HepG2 (cell line): ENCODE measurements at regions not wholly inside any gene's neighbourhood (a gene's known extent, or its start where the extent isn't known, plus 50 kb on each side); places are given as distances from the start of the nearest gene placed in this dataset.

ENCODE experiments used
- ATAC-seq: fragments of 200-7000 bp; cut with Tn5 transposase; 3 replicates; pipeline ENCODE4 v1.9.1; 2020; ENCODE audit warnings: mild to moderate bottlenecking, moderate library complexity
- BruUV-seq: library from RNA; stranded (reverse); fragments of 400-500 nt; replicated peaks from 2 replicates; lab custom pipeline; 2021; lab: Mats Ljungman, UMichigan
- CTCF ChIA-PET: fragments of 300-600 bp; formaldehyde crosslinking; extraction: SDS; loops from one replicate; lab custom pipeline; 2021; ENCODE audit warnings: low total read pairs, inconsistent platforms, low intra/inter-chr PET ratio; lab: Yijun Ruan, JAX
- POLR2A ChIA-PET: fragments of 350-600 bp; sonication (Branson Sonifier 250); formaldehyde crosslinking; loops from one replicate; lab custom pipeline; 2020; ENCODE audit warnings: antibody characterized with exemption, inconsistent platforms; lab: Yijun Ruan, JAX
- DNase-seq: peaks from one replicate; pipeline ENCODE4 v3.0.0-alpha.2; 2015; ENCODE audit warnings: low spot score
- FAIRE-seq: peaks from 3 replicates; lab custom pipeline; 2011; peaks lifted over from hg19 to GRCh38; lab: Jason Lieb, UNC
- H2AFZ ChIP-seq: one replicate; pipeline ENCODE4 v1.6.1; 2011; ENCODE audit warnings: low read length, inconsistent platforms
- H3K27ac ChIP-seq: fragments of 300-600 bp; 3 replicates; pipeline ENCODE4 v1.8.0; 2011; ENCODE audit warnings: mixed run types, mild to moderate bottlenecking, mixed read lengths, low read length, inconsistent platforms; ENCODE audit not compliant: insufficient read depth; ENCODE audit errors: extremely low read length
- H3K27me3 ChIP-seq, 2 experiments: fragments of 200-600 bp in 1 of 2; 2 replicates in 1 of 2; 3 replicates in 1 of 2; pipeline versions ENCODE4 v1.6.0 to v1.8.0; 2011; ENCODE audit warnings: low read length in 2 of 2, mild to moderate bottlenecking in 2 of 2, moderate library complexity in 2 of 2, inconsistent platforms in 1 of 2; ENCODE audit not compliant: insufficient read depth in 2 of 2, control insufficient read depth in 1 of 2
- H3K36me3 ChIP-seq, 2 experiments: fragments of 200-600 bp in 1 of 2; replicated peaks in 1 of 2; 2 replicates in 1 of 2; 3 replicates in 1 of 2; pipeline versions ENCODE4 v1.5.1 to v1.8.0; 2011; ENCODE audit warnings: low read length in 2 of 2, inconsistent platforms in 1 of 2; ENCODE audit not compliant: insufficient read depth in 2 of 2, control insufficient read depth in 1 of 2
- H3K4me1 ChIP-seq: 2 replicates; pipeline ENCODE4 v1.5.1; 2012; ENCODE audit warnings: low read length, inconsistent platforms; ENCODE audit not compliant: insufficient read depth
- H3K4me2 ChIP-seq: 2 replicates; pipeline ENCODE4 v1.6.0; 2011; ENCODE audit warnings: low read depth, low read length, inconsistent platforms
- H3K4me3 ChIP-seq, 3 experiments: fragments of 200-600 bp in 1 of 3; sonication (generic), shearing (Covaris generic) in 1 of 3; replicated peaks in 1 of 3; 2 replicates each; pipeline ENCODE4 v1.5.1; 2011 to 2016; ENCODE audit warnings: low read length in 3 of 3, inconsistent platforms in 2 of 3, low read depth in 2 of 3, mild to moderate bottlenecking in 2 of 3, control low read depth in 1 of 3, mixed read lengths in 1 of 3; ENCODE audit not compliant: insufficient read depth in 1 of 3
- H3K79me2 ChIP-seq: one replicate; pipeline ENCODE4 v1.6.1; 2011; ENCODE audit warnings: low read length, inconsistent platforms; ENCODE audit not compliant: insufficient read depth
- H3K9ac ChIP-seq: 2 replicates; pipeline ENCODE4 v1.6.0; 2011; ENCODE audit warnings: mild to moderate bottlenecking, low read depth, low read length, inconsistent platforms; ENCODE audit not compliant: insufficient read depth
- H3K9me3 ChIP-seq: 2 replicates; pipeline ENCODE4 v1.5.1; 2012; ENCODE audit warnings: mild to moderate bottlenecking, low read length
- H4K20me1 ChIP-seq: 2 replicates; pipeline ENCODE4 v1.6.0; 2011; ENCODE audit warnings: inconsistent platforms, mild to moderate bottlenecking, low read length, moderate library complexity; ENCODE audit not compliant: insufficient read depth
- AGO2 ChIP-seq: fragments of 200-400 bp; formaldehyde crosslinking; optimal IDR thresholded peaks from 2 replicates; pipeline ENCODE3; 2017; ENCODE audit warnings: mild to moderate bottlenecking, low read depth, low read length, moderate library complexity
- DNMT1 ChIP-seq: sonication (generic); formaldehyde crosslinking; IDR thresholded peaks from 2 replicates; pipeline ENCODE4 v1.5.1; 2020; ENCODE audit warnings: mild to moderate bottlenecking, missing genetic modification reagents
- FOXJ3 ChIP-seq: sonication (generic); formaldehyde crosslinking; IDR thresholded peaks from 2 replicates; pipeline ENCODE4 v1.4.0; 2020; ENCODE audit warnings: missing genetic modification reagents, mild to moderate bottlenecking, borderline replicate concordance
- GTF2F1 ChIP-seq: fragments of 150-350 bp; IDR thresholded peaks from 2 replicates; pipeline ENCODE4 v1.6.1; 2014; ENCODE audit warnings: low read length
- SNRNP70 ChIP-seq: fragments of 200-400 bp; formaldehyde crosslinking; IDR thresholded peaks from 2 replicates; pipeline ENCODE4 v1.6.1; 2017; ENCODE audit warnings: mild to moderate bottlenecking, low read depth, low read length, moderate library complexity
- SP4 ChIP-seq: sonication (generic); formaldehyde crosslinking; IDR thresholded peaks from 2 replicates; pipeline ENCODE4 v1.8.1; 2023; ENCODE audit warnings: mild to moderate bottlenecking, missing genetic modification reagents
- TAF15 ChIP-seq: fragments of 200-400 bp; formaldehyde crosslinking; IDR thresholded peaks from one replicate; pipeline ENCODE4 v1.6.1; 2018; ENCODE audit warnings: mild to moderate bottlenecking, low read depth, low read length; ENCODE audit not compliant: poor library complexity, severe bottlenecking
- TMF1 ChIP-seq: sonication (generic); formaldehyde crosslinking; IDR thresholded peaks from 2 replicates; pipeline ENCODE4 v1.8.1; 2022; ENCODE audit warnings: low read depth, missing genetic modification reagents
- TP53 ChIP-seq: sonication (generic); formaldehyde crosslinking; conservative IDR thresholded peaks from 2 replicates; pipeline ENCODE4 v1.4.0; 2020; ENCODE audit warnings: missing genetic modification reagents
- ZKSCAN8 ChIP-seq: IDR thresholded peaks from 2 replicates; pipeline ENCODE4 v1.6.1; 2016; ENCODE audit warnings: borderline replicate concordance, missing genetic modification reagents, missing compliant biosample characterization
- ZNF17 ChIP-seq: sonication (generic); formaldehyde crosslinking; IDR thresholded peaks from 2 replicates; pipeline ENCODE4 v1.5.0; 2020; ENCODE audit warnings: mild to moderate bottlenecking, missing genetic modification reagents
- ZNF256 ChIP-seq: sonication (generic); formaldehyde crosslinking; conservative IDR thresholded peaks from 2 replicates; pipeline ENCODE4 v1.4.0; 2020; ENCODE audit warnings: missing genetic modification reagents
- ZNF329 ChIP-seq: sonication (generic); formaldehyde crosslinking; IDR thresholded peaks from 2 replicates; pipeline ENCODE4 v1.9.0; 2021; ENCODE audit warnings: low read depth, mild to moderate bottlenecking, missing genetic modification reagents
- ZNF484 ChIP-seq: sonication (generic); formaldehyde crosslinking; IDR thresholded peaks from 2 replicates; pipeline ENCODE4 v1.5.1; 2020; ENCODE audit warnings: mild to moderate bottlenecking, low read depth, missing genetic modification reagents, borderline replicate concordance
- WGBS: methylation state at CpG from one replicate; pipeline ENCODE4 v1.1.6; 2017; ENCODE audit warnings: low lambda C conversion rate; 5-methylcytosine and 5-hydroxymethylcytosine counted together
- in situ Hi-C: cut with HindIII; loops from 2 replicates; pipeline ENCODE4 v1.10.0; 2017; ENCODE audit warnings: low pct_unique_long_range_greater_than_20kb; ENCODE audit not compliant: extremely low pct_ligation_motif_present
- intact Hi-C: fragments of 100-400 bp; cut with micrococcal nuclease; formaldehyde crosslinking; loops from one replicate; pipeline ENCODE4 v1.10.0; 2022; ENCODE audit not compliant: unreplicated experiment

DNA sequence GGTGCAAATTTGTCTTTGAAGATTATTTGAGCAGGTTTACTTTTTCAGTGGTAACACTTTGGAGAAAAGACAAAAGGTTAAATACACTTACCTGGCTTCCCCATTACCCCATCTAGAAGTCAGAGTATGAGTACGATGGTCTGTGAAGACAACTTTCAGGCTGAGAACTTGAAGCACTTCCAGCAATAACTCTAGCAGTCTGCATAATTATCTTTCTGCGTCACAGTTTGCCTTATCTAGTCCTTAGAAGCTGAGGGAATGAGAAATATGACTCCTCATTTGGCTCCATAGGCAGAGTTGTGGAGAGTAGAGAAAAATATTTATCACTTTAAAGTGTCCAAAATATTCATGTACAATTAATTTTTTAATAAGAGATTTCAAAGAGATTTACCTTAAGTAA is 323.4 kb upstream of the CAMK1G start:
- DNase-seq (no peak), FAIRE-seq (no peak), ATAC-seq (no peak)
- Histone ChIP-seq H3K4me2 (no peak overlapping the region), H3K36me3 (no peaks in the 10 kb centered on the region), H3K4me1 (no peaks in the 10 kb centered on the region), H3K9me3 (peaks cover 25% of the 10 kb centered on the region), H2AFZ (no peak overlapping the region), H3K4me3 (no peak overlapping the region), H3K79me2 (no peaks in the 10 kb centered on the region), H3K27me3 (no peaks in the 10 kb centered on the region), H3K27ac (no peak overlapping the region), H3K9ac (no peak overlapping the region), H4K20me1 (no peaks in the 10 kb centered on the region)
- CTCF ChIA-PET: no interaction called here
- no peak for TF ChIP-seq TMF1 (CRISPR knock-in tag)
- 3% methylated on average over 2 of the region's 2 CpGs for WGBS
- intact Hi-C loops: no loop called here
- POLR2A ChIA-PET: no interaction called here
- in situ Hi-C loops: no loop called here
- BruUV-seq: no TSS peak

DNA sequence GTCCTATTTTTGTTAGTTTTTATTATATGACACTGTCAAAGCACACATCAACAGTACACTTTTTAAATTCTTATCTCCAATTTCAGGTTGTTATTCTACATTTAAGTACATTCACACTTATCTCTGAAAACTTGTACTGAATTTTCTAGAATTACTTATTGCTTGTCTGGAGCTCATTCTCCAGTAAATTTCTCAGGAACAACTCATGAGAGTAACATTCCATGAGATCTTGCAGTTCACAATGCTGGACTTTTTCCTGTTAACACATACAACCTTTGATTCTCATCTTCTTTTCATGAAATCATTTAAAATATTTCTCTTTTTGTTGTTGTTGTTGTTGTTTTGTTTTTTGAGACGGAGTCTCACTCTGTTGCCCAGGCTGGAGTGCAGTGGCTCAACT is 320.9 kb upstream of the CAMK1G start:
- Histone ChIP-seq H4K20me1 (no peaks in the 10 kb centered on the region), H3K27ac (no peak overlapping the region), H3K4me3 (no peak overlapping the region), H3K79me2 (no peaks in the 10 kb centered on the region), H3K9me3 (peaks cover 24% of the 10 kb centered on the region), H3K9ac (no peak overlapping the region), H2AFZ (no peak overlapping the region), H3K27me3 (no peaks in the 10 kb centered on the region; a peak in 1 of 5 replicates), H3K36me3 (no peaks in the 10 kb centered on the region), H3K4me1 (no peaks in the 10 kb centered on the region), H3K4me2 (no peak overlapping the region)
- DNase-seq: no peak
- ATAC-seq: no peak
- CTCF ChIA-PET: no interaction called here
- no peak for FAIRE-seq
- TF ChIP-seq AGO2: no peak
- no peak for TF ChIP-seq SP4 (CRISPR knock-in tag)
- TF ChIP-seq ZNF256: no peak
- no peak for TF ChIP-seq DNMT1 (CRISPR knock-in tag)
- no peak for TF ChIP-seq ZNF329 (CRISPR knock-in tag)
- TF ChIP-seq ZNF17 (CRISPR knock-in tag): no peak
- no peak for TF ChIP-seq TP53
- no peak for TF ChIP-seq FOXJ3 (CRISPR knock-in tag)
- no peak for TF ChIP-seq SNRNP70
- TF ChIP-seq TAF15: no peak
- no peak for TF ChIP-seq ZKSCAN8 (CRISPR knock-in tag)
- no peak for TF ChIP-seq ZNF484
- TF ChIP-seq GTF2F1: no peak
- intact Hi-C loops (no loop called here), in situ Hi-C loops (no loop called here)
- POLR2A ChIA-PET: no interaction called here
- BruUV-seq: no TSS peak
- WGBS: 0% methylated on average over 1 of the region's 1 CpG
